ENCODE measurements at regions not wholly inside any gene's neighbourhood (a gene's known extent, or its start where the extent isn't known, plus 50 kb on each side); places are given as distances from the start of the nearest gene placed in this dataset.

DNA sequence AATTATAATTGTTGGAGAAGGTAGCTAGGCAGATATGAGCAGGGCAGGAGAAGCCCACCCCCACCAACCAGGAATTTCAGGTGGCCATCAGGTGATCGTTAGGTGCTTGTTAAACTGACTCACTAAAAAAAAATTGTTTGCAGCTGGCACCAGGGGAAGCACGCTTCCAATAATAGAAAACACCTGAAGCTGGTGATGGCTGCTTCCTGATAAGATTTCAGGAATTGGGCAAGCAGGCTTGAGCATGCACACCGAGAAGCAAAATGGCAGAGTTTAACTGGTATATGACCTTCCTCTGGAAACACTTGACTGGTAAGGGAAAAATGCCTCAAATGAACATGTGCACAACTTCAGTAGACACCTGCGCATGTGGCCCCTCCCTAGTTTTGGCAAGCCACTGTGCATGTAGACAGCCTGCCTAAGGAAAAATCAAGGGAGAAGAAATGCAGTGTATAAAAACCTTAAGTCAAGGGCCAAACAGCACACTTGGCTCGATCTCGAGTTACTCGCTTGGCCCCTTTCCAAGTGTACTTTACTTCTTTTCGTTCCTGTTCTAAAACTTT is 292.8 kb downstream of the CCDC85A start:
- no peaks in the 10 kb centered on the region for H3K27me3 ChIP-seq (ENCODE audit: control insufficient read depth, insufficient read depth, low read length)

DNA sequence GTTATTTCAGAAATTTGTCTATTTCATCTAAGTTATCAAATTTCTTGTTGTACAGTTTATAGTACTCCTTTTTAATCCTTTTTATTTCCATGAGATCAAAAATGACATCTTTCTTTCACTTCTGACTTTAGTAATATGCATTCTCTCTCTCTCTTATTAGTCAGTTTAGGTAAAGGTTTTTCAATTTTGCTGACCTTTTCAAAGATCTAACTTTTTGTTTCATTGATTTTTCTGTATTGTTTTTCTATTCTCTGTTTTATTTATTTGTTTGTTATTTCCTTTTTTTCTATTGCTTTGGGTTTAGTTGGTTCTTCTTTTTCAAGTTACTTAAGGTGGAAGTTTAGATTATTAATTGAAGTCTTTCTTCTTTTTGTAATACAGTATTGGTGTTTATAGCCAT is 294.2 kb downstream of the CCDC85A start:
- no peak for ATAC-seq
- BruUV-seq (replicated peaks), result no TSS peak
- intact Hi-C loops (cut with micrococcal nuclease; ENCODE audit: unreplicated experiment) (no loop called here), in situ Hi-C loops (cut with HindIII; ENCODE audit: low pct_unique_long_range_greater_than_20kb, low sequenced_read_pairs) (no loop called here)
- CTCF ChIA-PET, result no interaction called here
- no peak for DNase-seq (ENCODE audit: low read depth, low spot score)
- no peaks in the 10 kb centered on the region for H3K36me3 ChIP-seq (ENCODE audit: control insufficient read depth, insufficient read depth, low read length)
- TF ChIP-seq TCF7L2 (IDR thresholded peaks at IDR 0.05; ENCODE audit: low read depth, low read length) (no peak), POLR2AphosphoS5 (IDR thresholded peaks at IDR 0.05; ENCODE audit: low read depth, low read length) (no peak)
- no peak overlapping the region for H3K4me3 ChIP-seq (ENCODE audit: low read depth in 2 of 2, low read length in 2 of 2)
- H3K27ac ChIP-seq (ENCODE audit: low read length), result no peak overlapping the region
- H3K9me3 ChIP-seq (ENCODE audit: control insufficient read depth, insufficient read depth, low read depth, low read length), result no peaks in the 10 kb centered on the region
- POLR2A ChIA-PET, result no interaction called here
- no peaks in the 10 kb centered on the region for H3K27me3 ChIP-seq (ENCODE audit: control insufficient read depth, insufficient read depth, low read length)
- no peaks in the 10 kb centered on the region for H3K4me1 ChIP-seq (ENCODE audit: control insufficient read depth, insufficient read depth, low read length)

More for the DNA sequence above, 292.8 kb downstream of the CCDC85A start:
- DNase-seq (ENCODE audit: low read depth, low spot score) (no peak), ATAC-seq (no peak)
- no TSS peak for BruUV-seq (replicated peaks)
- Histone ChIP-seq H3K27ac (ENCODE audit: low read length) (no peak overlapping the region), H3K36me3 (ENCODE audit: control insufficient read depth, insufficient read depth, low read length) (no peaks in the 10 kb centered on the region), H3K4me1 (ENCODE audit: control insufficient read depth, insufficient read depth, low read length) (no peaks in the 10 kb centered on the region), H3K9me3 (ENCODE audit: control insufficient read depth, insufficient read depth, low read depth, low read length) (no peaks in the 10 kb centered on the region), H3K4me3 (ENCODE audit: low read depth in 2 of 2, low read length in 2 of 2) (no peak overlapping the region)
- TF ChIP-seq TCF7L2 (IDR thresholded peaks at IDR 0.05; ENCODE audit: low read depth, low read length) (no peak), POLR2AphosphoS5 (IDR thresholded peaks at IDR 0.05; ENCODE audit: low read depth, low read length) (no peak), SIN3A (IDR thresholded peaks at IDR 0.05; ENCODE audit: borderline replicate concordance, insufficient read depth, low read depth, low read length) (no peak)
- TF ChIP-seq, protein P1, sequence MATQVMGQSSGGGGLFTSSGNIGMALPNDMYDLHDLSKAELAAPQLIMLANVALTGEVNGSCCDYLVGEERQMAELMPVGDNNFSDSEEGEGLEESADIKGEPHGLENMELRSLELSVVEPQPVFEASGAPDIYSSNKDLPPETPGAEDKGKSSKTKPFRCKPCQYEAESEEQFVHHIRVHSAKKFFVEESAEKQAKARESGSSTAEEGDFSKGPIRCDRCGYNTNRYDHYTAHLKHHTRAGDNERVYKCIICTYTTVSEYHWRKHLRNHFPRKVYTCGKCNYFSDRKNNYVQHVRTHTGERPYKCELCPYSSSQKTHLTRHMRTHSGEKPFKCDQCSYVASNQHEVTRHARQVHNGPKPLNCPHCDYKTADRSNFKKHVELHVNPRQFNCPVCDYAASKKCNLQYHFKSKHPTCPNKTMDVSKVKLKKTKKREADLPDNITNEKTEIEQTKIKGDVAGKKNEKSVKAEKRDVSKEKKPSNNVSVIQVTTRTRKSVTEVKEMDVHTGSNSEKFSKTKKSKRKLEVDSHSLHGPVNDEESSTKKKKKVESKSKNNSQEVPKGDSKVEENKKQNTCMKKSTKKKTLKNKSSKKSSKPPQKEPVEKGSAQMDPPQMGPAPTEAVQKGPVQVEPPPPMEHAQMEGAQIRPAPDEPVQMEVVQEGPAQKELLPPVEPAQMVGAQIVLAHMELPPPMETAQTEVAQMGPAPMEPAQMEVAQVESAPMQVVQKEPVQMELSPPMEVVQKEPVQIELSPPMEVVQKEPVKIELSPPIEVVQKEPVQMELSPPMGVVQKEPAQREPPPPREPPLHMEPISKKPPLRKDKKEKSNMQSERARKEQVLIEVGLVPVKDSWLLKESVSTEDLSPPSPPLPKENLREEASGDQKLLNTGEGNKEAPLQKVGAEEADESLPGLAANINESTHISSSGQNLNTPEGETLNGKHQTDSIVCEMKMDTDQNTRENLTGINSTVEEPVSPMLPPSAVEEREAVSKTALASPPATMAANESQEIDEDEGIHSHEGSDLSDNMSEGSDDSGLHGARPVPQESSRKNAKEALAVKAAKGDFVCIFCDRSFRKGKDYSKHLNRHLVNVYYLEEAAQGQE (IDR thresholded peaks at IDR 0.05; ENCODE audit: insufficient read depth in 1 of 2, low read depth in 2 of 2, low read length in 1 of 2), result no peak
- TF ChIP-seq, protein P2, sequence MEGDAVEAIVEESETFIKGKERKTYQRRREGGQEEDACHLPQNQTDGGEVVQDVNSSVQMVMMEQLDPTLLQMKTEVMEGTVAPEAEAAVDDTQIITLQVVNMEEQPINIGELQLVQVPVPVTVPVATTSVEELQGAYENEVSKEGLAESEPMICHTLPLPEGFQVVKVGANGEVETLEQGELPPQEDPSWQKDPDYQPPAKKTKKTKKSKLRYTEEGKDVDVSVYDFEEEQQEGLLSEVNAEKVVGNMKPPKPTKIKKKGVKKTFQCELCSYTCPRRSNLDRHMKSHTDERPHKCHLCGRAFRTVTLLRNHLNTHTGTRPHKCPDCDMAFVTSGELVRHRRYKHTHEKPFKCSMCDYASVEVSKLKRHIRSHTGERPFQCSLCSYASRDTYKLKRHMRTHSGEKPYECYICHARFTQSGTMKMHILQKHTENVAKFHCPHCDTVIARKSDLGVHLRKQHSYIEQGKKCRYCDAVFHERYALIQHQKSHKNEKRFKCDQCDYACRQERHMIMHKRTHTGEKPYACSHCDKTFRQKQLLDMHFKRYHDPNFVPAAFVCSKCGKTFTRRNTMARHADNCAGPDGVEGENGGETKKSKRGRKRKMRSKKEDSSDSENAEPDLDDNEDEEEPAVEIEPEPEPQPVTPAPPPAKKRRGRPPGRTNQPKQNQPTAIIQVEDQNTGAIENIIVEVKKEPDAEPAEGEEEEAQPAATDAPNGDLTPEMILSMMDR (IDR thresholded peaks at IDR 0.05), result no peak
- in situ Hi-C loops (cut with HindIII; ENCODE audit: low pct_unique_long_range_greater_than_20kb, low sequenced_read_pairs) (no loop called here), intact Hi-C loops (cut with micrococcal nuclease; ENCODE audit: unreplicated experiment) (no loop called here)
- POLR2A ChIA-PET, result no interaction called here
- CTCF ChIA-PET, result no interaction called here

DNA sequence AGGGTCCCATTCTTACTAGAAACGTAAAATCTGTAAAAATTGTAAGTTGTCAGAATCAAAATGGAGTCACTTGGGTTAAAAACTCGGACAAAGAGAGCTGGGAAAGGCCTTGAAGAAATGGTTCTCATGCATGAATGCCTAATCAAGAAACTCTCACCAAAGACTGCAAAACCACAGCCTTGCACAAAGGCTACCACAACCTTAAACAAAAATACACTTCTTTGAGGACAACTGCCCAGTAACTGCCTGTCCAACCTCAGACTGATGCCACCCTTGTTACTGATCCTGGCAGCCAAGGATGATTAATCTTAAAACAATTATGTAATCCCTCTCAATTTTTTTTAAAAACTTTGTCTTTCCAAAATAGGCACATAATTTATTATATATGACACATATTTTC is 299.3 kb downstream of the CCDC85A start:
- Histone ChIP-seq H3K9me3 (ENCODE audit: control insufficient read depth, insufficient read depth, low read depth, low read length) (no peaks in the 10 kb centered on the region), H3K27ac (ENCODE audit: low read length) (no peak overlapping the region), H3K27me3 (ENCODE audit: control insufficient read depth, insufficient read depth, low read length) (no peaks in the 10 kb centered on the region), H3K4me1 (ENCODE audit: control insufficient read depth, insufficient read depth, low read length) (no peaks in the 10 kb centered on the region), H3K36me3 (ENCODE audit: control insufficient read depth, insufficient read depth, low read length) (no peaks in the 10 kb centered on the region), H3K4me3 (ENCODE audit: low read depth in 2 of 2, low read length in 2 of 2) (no peak overlapping the region)
- DNase-seq (ENCODE audit: low read depth, low spot score) (no peak), ATAC-seq (no peak)
- in situ Hi-C loops (cut with HindIII; ENCODE audit: low pct_unique_long_range_greater_than_20kb, low sequenced_read_pairs) (no loop called here), intact Hi-C loops (cut with micrococcal nuclease; ENCODE audit: unreplicated experiment) (no loop called here)
- BruUV-seq (replicated peaks), result no TSS peak
- ChIA-PET POLR2A (no interaction called here), CTCF (no interaction called here)
- no peak for TF ChIP-seq TCF7L2 (IDR thresholded peaks at IDR 0.05; ENCODE audit: low read depth, low read length)
- TF ChIP-seq, protein P2 (IDR thresholded peaks at IDR 0.05), result no peak
- TF ChIP-seq, protein P1 (IDR thresholded peaks at IDR 0.05; ENCODE audit: insufficient read depth in 1 of 2, low read depth in 2 of 2, low read length in 1 of 2), result no peak
- no peak for TF ChIP-seq SIN3A (IDR thresholded peaks at IDR 0.05; ENCODE audit: borderline replicate concordance, insufficient read depth, low read depth, low read length)
- TF ChIP-seq POLR2AphosphoS5 (IDR thresholded peaks at IDR 0.05; ENCODE audit: low read depth, low read length), result no peak

Data from Panc1 (cell line).